ENCODE measurements at regions not wholly inside any gene's neighbourhood (a gene's known extent, or its start where the extent isn't known, plus 50 kb on each side); places are given as distances from the start of the nearest gene placed in this dataset.

- TF ChIP-seq CTCF (IDR thresholded peaks at IDR 0.05) (no peak), POLR2AphosphoS5 (IDR thresholded peaks at IDR 0.05) (no peak), POLR2A (IDR thresholded peaks at IDR 0.05) (no peak)
Observed at GRCh38 chr13:37481885-37482227, 116.7 kb downstream of the POSTN start.

Data from sigmoid colon (tissue), 4 donors.